ENCODE measurements at regions not wholly inside any gene's neighbourhood (a gene's known extent, or its start where the extent isn't known, plus 50 kb on each side); places are given as distances from the start of the nearest gene placed in this dataset.

DNA sequence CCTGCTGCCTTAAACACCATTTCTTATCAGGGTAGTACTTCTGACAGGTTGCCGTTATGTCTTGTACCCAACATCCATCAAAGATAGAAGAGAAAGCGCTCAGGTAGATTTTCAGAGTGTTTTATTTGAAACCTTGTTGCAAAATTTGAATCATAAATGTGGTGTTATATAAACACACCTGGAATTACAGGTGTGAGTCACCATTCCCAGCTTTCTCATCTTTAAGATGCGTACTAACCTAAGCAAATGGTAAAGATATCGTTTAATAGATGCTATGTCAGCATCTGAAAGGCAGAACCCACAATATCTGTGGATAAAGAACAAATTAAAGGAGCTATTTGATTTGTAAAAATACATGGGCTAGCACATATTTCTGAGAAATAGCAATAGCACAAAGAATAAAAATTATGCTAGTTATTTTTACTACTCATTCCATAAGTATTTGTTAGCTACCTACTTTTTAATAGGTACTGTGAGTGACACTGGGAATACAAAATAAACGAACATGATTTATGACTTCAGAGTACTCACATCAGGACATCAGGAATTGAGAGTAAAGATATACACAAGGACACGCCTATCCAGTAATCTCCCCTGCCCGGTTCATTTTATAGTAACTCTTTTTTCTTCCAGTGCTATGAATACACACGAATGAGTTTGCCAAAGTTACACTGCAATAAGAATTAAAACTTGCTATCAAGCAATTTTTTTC lies 193.8 kb downstream of the RBM43 start:
- TF ChIP-seq POLR2AphosphoS5 (IDR thresholded peaks at IDR 0.05; ENCODE audit: borderline replicate concordance, low read depth, low read length) = no peak
- no peak for TF ChIP-seq EZH2 (IDR thresholded peaks at IDR 0.05)
